Activated T-helper 2 cell treated with anti-CD3 and anti-CD28 coated beads, Interferon-gamma antibody, Interleukin-2, Interleukin-4, amounts not matched to agents 10 μg/mL and 5 μg/mL and 100 μg/mL, durations not matched to agents 14 hours and 24 hours and 36 hours (primary cell): ENCODE measurements at regions not wholly inside any gene's neighbourhood (a gene's known extent, or its start where the extent isn't known, plus 50 kb on each side); places are given as distances from the start of the nearest gene placed in this dataset.
"Not testable (repeated sequence)": the region's sequence is repeated elsewhere in the genome, so short reads cannot be mapped to it uniquely, and the experiment has no call there.

Source experiments
- DNase-seq: peaks from one replicate; pipeline ENCODE4 v3.0.0; 2021; ENCODE audit warnings: low spot score
- H3K27ac Mint-ChIP-seq: one replicate; pipeline ENCODE4 v1.8.0; 2021; ENCODE audit warnings: mixed read lengths
- H3K27me3 Mint-ChIP-seq: one replicate; pipeline ENCODE4 v1.8.0; 2021; ENCODE audit warnings: low read depth, mixed read lengths
- H3K36me3 Mint-ChIP-seq: one replicate; pipeline ENCODE4 v1.8.0; 2021; ENCODE audit warnings: low read depth, mixed read lengths
- H3K4me1 Mint-ChIP-seq: one replicate; pipeline ENCODE4 v1.8.0; 2021; ENCODE audit warnings: low read depth, mixed read lengths
- H3K4me3 Mint-ChIP-seq: one replicate; pipeline ENCODE4 v1.8.0; 2021; ENCODE audit warnings: low read depth, mild to moderate bottlenecking, moderate library complexity, mixed read lengths
- H3K9me3 Mint-ChIP-seq: one replicate; pipeline ENCODE4 v1.8.0; 2021; ENCODE audit warnings: mixed read lengths
- intact Hi-C: fragments of 100-400 bp; cut with micrococcal nuclease; formaldehyde crosslinking; loops from one replicate; pipeline ENCODE4 v1.15.1; 2023

DNA sequence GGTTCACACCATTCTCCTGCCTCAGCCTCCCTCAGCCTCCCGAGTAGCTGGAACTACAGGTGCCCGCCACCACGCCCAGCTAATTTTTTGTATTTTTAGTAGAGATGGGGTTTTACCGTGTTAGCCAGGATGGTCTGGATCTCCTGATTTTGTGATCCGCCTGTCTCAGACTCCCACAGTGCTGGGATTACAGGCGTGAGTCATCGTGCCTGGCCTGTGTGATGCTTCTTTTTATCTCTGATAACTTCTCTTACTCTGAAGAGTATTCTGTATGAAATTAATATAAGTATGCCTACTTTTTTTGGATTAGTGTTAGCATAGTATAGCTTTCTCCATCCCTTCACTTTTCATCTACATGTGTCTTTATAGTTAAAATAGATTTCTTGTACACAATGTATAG, 180.8 kb upstream of the GALNT15 start:
- H3K4me1 Mint-ChIP-seq, intact Hi-C loops, H3K27ac Mint-ChIP-seq, H3K27me3 Mint-ChIP-seq, DNase-seq, H3K4me3 Mint-ChIP-seq, H3K36me3 Mint-ChIP-seq, H3K9me3 Mint-ChIP-seq: not testable (repeated sequence)

DNA sequence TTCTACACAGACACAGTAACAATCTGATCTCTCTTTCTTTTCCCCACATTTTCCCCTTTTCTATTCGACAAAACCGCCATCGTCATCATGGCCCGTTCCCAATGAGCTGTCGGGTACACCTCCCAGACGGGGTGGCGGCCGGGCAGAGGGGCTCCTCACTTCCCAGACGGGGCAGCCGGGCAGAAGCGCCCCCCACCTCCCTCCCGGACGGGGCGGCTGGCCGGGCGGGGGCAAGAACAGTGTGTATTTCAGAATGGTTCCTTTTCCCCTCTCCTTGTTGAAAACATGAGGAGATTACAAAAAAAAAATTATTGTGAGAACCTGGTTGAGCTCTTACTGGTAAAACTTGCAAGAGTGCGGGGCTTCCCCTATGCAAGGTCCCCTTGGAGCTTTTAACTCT, 178.0 kb upstream of the GALNT15 start:
- H3K4me3 Mint-ChIP-seq, intact Hi-C loops, H3K36me3 Mint-ChIP-seq, H3K27ac Mint-ChIP-seq, H3K27me3 Mint-ChIP-seq, H3K4me1 Mint-ChIP-seq, H3K9me3 Mint-ChIP-seq, DNase-seq: not testable (repeated sequence)

DNA sequence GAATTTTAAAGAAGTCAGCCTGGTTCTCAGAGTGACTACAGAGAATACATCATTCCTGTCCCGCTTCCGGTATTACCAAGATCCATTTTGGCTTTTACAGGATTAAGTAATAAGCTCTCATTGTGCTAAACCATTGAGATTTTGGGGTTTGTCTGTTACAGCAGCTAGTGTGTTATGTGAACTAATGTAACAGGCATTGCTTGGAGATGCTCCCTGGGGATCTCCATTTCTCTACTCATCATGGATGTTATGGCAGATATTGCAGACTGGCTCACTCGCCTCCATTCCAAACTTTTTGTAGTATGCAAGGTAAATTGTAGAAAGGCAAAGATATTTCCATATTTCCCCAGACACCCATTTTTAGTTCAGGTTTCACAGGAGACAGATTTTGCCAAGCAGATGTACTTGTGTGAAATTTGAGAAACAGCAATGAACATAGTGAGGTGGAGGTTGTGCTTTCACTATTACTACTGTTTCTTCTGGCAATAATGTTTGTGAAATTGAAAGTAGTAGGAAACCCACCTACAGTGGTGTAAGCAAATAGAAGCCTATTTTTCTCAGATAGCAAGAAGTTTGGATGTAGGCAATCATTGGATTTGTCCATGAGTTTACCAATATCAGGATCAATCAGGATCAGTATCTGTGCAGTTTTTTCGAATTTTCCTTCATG, 177.1 kb upstream of the GALNT15 start:
- H3K27ac Mint-ChIP-seq = no peak overlapping the region
- no peak for DNase-seq

DNA sequence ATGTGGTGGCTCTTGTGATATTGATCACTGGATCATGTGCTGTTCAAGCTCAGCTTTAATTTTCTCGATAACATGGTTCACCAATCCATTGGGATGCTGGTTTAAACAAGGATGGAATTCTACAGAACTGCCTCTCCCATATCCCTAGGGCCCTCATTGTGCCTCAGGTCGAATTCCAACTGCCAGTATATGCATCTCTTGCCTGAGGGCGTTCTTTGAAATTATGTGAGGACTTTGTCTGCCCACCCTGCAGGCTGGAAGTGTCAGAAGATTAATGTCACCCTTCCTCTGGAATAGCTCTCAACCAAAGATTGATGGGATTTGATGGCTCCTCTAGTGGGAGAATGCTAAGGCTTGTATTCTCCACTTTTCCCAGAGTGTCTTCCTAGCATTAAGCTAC, 175.6 kb upstream of the GALNT15 start:
- H3K36me3 Mint-ChIP-seq = no peaks in the 10 kb centered on the region
- H3K4me3 Mint-ChIP-seq = no peak overlapping the region
- H3K9me3 Mint-ChIP-seq = no peaks in the 10 kb centered on the region
- H3K27me3 Mint-ChIP-seq = no peaks in the 10 kb centered on the region
- H3K4me1 Mint-ChIP-seq = peaks cover 6% of the 10 kb centered on the region
- H3K27ac Mint-ChIP-seq = no peak overlapping the region
- intact Hi-C loops = no loop called here
- DNase-seq = no peak

More for the DNA sequence above, 177.1 kb upstream of the GALNT15 start:
- Mint-ChIP-seq H3K9me3 (no peaks in the 10 kb centered on the region), H3K4me1 (peaks cover 6% of the 10 kb centered on the region), H3K36me3 (no peaks in the 10 kb centered on the region), H3K4me3 (no peak overlapping the region), H3K27me3 (no peaks in the 10 kb centered on the region)
- intact Hi-C loops = no loop called here

DNA sequence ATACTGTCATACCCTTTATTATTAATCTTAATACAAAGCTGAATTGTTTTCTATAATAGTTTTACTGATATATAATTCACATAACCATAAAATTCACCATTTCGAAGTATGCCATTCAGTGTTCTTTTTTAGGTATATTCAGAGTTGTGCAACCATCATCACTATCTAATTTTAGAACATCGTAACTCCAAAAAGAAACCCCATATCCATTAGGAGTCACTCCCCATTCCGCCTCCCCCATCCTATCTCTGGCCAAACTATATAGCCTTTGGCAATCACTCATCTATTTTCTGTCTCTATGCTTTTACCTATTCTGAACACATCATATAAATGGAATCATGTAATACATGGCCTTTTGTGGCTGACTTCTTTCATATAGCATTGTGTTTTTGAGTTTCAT, 169.7 kb upstream of the GALNT15 start:
- Mint-ChIP-seq H3K27ac (no peak overlapping the region), H3K27me3 (peaks cover 3% of the 10 kb centered on the region), H3K4me1 (no peaks in the 10 kb centered on the region), H3K36me3 (no peaks in the 10 kb centered on the region), H3K4me3 (no peak overlapping the region), H3K9me3 (no peaks in the 10 kb centered on the region)
- DNase-seq = no peak
- intact Hi-C loops = no loop called here

DNA sequence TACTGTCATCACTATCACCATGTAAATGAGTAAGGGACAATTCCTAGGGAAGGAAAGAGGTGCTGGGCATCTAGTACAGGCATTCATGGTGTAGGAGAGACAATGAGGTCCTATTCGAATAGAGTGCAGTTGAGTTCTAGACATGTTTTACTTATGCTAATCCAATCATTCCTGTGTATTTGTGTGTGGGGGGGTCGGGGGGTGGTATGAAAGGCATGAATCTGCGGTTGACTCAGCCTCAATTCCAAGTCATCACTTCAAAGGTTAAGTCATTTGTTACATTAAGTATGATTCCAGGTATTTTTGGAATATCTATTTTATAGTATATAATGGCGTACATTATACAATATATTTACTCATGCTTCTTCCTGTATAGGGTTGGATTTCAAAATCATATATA, 163.1 kb upstream of the GALNT15 start:
- no peak for DNase-seq
- Mint-ChIP-seq H3K27me3 (peaks cover 4% of the 10 kb centered on the region), H3K36me3 (no peaks in the 10 kb centered on the region), H3K4me3 (no peak overlapping the region), H3K9me3 (no peaks in the 10 kb centered on the region), H3K4me1 (no peaks in the 10 kb centered on the region), H3K27ac (no peak overlapping the region)
- intact Hi-C loops = no loop called here

DNA sequence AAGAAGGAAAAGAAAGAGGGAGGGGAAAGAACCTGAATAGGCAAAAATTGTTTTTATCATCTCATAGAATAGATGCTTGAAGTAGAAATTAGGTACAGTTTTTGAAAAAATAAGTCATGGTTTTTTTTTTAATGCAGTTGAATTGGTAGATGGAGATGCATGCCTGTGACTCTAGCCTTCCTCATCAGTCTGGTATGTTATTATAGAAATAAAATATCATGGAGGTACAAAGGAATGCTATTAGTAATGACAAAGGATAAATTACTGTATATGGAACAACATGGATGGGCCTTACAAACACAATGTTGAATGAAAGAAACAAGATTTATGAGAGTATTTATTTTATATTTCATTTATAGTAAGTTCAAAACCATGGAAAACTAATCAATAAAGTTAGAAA, 162.4 kb upstream of the GALNT15 start:
- Mint-ChIP-seq H3K27ac (no peak overlapping the region), H3K4me3 (no peak overlapping the region), H3K4me1 (no peaks in the 10 kb centered on the region), H3K36me3 (no peaks in the 10 kb centered on the region), H3K9me3 (no peaks in the 10 kb centered on the region), H3K27me3 (peaks cover 4% of the 10 kb centered on the region)
- intact Hi-C loops = no loop called here
- DNase-seq = no peak

DNA sequence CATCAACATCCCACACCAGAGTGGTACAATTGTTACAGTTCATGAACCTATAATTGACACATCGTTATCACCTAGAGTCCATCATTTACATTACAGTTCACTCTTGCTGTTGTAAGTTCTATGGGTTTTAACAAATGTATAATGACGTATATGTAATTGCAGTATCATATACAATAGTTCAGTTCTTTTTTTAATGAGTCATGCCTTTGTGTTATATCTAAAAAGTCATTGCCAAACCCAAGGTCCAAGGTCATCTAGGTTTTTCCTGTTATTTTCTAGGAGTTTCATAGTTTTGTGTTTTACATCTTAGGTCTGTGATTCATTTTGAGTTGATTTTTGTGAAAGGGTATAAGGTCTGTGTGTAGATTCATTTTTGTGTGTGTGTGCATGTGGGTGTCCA, 160.9 kb upstream of the GALNT15 start:
- DNase-seq = no peak
- no peaks in the 10 kb centered on the region for H3K4me1 Mint-ChIP-seq
- H3K36me3 Mint-ChIP-seq = no peaks in the 10 kb centered on the region
- H3K27ac Mint-ChIP-seq = no peak overlapping the region
- H3K27me3 Mint-ChIP-seq = peaks cover 4% of the 10 kb centered on the region
- intact Hi-C loops = no loop called here
- no peak overlapping the region for H3K4me3 Mint-ChIP-seq
- no peaks in the 10 kb centered on the region for H3K9me3 Mint-ChIP-seq

DNA sequence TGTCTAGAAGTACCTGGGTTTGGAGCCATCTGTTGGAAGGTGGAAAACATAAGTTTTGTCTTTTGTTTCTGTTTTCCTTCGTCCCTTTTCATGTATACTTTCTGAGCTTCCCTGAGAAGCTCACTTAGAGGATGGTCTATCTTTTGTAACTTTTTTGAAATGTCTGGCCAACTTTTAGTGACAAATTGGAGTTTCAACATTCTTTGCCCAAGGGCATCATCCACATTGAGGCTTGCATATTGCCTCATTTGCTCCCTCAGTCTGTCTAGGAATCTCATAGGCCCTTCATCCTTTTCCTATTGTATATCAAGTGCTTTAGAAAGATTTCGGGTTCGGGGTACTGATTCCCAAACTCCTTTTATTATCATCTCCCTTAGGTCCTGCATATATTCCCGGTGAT, 152.7 kb upstream of the GALNT15 start:
- H3K27me3 Mint-ChIP-seq, H3K36me3 Mint-ChIP-seq, DNase-seq, H3K9me3 Mint-ChIP-seq, H3K4me1 Mint-ChIP-seq, H3K27ac Mint-ChIP-seq, H3K4me3 Mint-ChIP-seq, intact Hi-C loops: not testable (repeated sequence)

DNA sequence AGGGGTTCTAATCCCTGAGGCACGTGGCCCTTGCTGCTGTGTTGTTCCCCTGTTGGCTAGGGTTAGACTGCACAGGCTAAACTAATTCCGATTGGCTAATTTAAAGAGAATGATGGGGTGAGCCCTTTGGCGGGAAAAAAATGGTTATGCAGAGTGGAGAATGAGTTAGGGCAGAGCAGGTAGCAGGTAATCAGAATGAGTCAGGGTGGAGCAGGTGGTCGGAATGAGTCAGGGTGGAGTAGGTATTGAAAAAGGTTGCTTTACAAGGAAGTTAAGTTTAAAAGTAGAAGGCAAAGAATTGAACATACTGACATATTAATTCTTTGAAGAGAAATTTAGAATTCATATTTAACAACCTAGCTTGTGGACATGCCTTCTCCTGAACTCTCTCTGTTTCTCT, 150.6 kb upstream of the GALNT15 start:
- H3K27ac Mint-ChIP-seq, H3K4me3 Mint-ChIP-seq, H3K27me3 Mint-ChIP-seq, H3K36me3 Mint-ChIP-seq, H3K4me1 Mint-ChIP-seq, H3K9me3 Mint-ChIP-seq, DNase-seq, intact Hi-C loops: not testable (repeated sequence)

DNA sequence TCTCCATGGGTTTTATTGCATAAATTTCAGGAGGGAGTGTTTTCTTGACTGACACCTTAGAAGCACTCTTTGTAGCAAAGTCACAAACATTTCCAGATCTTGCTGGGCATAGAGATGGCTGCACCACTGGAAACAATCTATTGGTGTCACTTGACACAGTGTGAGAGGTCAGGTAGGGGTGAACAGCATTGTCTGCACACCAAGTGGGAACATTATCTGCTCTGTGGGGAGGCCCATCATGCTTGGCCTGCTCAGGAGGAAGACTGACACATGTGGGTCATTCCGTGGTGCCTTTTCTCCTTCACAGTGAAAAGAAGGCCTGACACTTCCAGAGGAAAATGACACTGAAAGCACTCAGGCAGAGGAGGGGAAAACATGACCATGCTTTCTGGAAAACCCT, 149.9 kb upstream of the GALNT15 start:
- H3K4me3 Mint-ChIP-seq = no peak overlapping the region
- intact Hi-C loops = no loop called here
- H3K4me1 Mint-ChIP-seq = no peaks in the 10 kb centered on the region
- H3K27ac Mint-ChIP-seq = no peak overlapping the region
- H3K9me3 Mint-ChIP-seq = no peaks in the 10 kb centered on the region
- DNase-seq = no peak
- H3K36me3 Mint-ChIP-seq = no peaks in the 10 kb centered on the region
- peaks cover 7% of the 10 kb centered on the region for H3K27me3 Mint-ChIP-seq

DNA sequence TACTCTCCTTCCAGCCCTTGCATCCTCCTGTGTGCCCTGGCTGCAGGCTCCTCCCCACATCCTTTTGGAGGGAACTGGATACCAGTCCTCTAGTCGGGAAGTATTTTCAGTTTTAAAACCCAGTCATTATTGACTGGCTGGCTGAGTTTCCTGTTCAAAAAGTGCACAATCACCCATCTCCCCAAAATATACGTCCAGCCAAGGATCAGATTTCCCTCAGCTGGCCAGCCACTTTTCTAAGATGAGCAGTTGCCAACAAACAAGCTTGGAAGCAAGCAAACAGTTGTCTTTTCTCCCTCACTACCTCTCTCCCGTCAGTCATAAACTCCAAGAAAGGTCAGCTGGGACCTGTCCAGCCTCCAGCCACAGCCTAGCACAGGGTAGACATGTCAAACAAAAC, 147.7 kb upstream of the GALNT15 start:
- H3K36me3 Mint-ChIP-seq = no peaks in the 10 kb centered on the region
- DNase-seq = no peak
- no peaks in the 10 kb centered on the region for H3K9me3 Mint-ChIP-seq
- no peak overlapping the region for H3K27ac Mint-ChIP-seq
- peaks cover 7% of the 10 kb centered on the region for H3K27me3 Mint-ChIP-seq
- no peaks in the 10 kb centered on the region for H3K4me1 Mint-ChIP-seq
- H3K4me3 Mint-ChIP-seq = no peak overlapping the region
- intact Hi-C loops = no loop called here

DNA sequence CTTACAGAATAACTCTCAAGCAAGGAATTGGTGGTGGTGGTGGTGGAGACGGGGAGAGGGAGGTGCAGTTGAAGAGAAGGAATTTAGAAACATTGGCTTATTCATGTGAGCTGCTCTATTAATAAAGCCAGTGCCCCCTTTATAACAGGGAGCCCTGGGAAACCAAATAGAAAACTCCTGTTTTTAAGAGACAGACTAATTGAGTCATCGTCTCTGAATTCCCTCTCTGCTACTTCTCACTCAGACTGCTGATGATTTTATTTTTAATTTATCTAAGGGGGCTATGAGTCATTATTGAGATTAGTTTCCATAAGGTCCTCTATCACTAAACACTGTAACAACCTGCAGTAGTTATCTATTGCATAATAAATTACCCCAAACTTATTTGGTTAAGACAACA, 145.9 kb upstream of the GALNT15 start:
- intact Hi-C loops = no loop called here
- H3K27ac Mint-ChIP-seq = no peak overlapping the region
- H3K4me1 Mint-ChIP-seq = no peaks in the 10 kb centered on the region
- no peak overlapping the region for H3K4me3 Mint-ChIP-seq
- no peak for DNase-seq
- peaks cover 13% of the 10 kb centered on the region for H3K27me3 Mint-ChIP-seq
- no peaks in the 10 kb centered on the region for H3K36me3 Mint-ChIP-seq
- H3K9me3 Mint-ChIP-seq = no peaks in the 10 kb centered on the region

DNA sequence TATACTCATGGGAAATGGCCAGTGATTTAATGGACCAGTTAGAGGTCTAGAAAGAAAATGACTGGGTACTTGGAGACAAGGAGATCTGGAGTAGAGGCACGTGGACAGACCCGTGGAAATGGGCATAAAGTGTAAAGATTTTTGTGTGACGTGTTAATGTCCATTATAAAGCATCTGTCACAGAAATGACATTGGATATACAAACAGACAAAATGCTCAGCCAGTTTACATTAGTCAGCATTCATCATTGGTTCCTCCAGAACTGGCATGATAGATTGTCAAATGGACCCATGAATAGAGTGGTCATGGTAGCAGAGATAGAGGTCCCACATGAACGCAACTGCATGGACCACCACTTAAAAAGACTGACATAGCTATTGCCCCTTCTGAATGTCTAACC, 144.1 kb upstream of the GALNT15 start:
- H3K4me1 Mint-ChIP-seq = no peaks in the 10 kb centered on the region
- intact Hi-C loops = no loop called here
- no peaks in the 10 kb centered on the region for H3K36me3 Mint-ChIP-seq
- no peaks in the 10 kb centered on the region for H3K9me3 Mint-ChIP-seq
- no peak for DNase-seq
- H3K27me3 Mint-ChIP-seq = peaks cover 13% of the 10 kb centered on the region
- no peak overlapping the region for H3K4me3 Mint-ChIP-seq
- no peak overlapping the region for H3K27ac Mint-ChIP-seq
